GM18867 (cell line): ENCODE measurements at regions not wholly inside any gene's neighbourhood (a gene's known extent, or its start where the extent isn't known, plus 50 kb on each side); places are given as distances from the start of the nearest gene placed in this dataset.
A peak's percentile ranks its signal among the peaks of the same experiment; 100 is the strongest.

ENCODE experiments used
- ATAC-seq: cut with Tn5 transposase; IDR thresholded peaks from one replicate; pipeline ENCODE4 v1.9.1; 2021; ENCODE audit warnings: mild to moderate bottlenecking, moderate library complexity; ENCODE audit not compliant: unreplicated experiment

DNA sequence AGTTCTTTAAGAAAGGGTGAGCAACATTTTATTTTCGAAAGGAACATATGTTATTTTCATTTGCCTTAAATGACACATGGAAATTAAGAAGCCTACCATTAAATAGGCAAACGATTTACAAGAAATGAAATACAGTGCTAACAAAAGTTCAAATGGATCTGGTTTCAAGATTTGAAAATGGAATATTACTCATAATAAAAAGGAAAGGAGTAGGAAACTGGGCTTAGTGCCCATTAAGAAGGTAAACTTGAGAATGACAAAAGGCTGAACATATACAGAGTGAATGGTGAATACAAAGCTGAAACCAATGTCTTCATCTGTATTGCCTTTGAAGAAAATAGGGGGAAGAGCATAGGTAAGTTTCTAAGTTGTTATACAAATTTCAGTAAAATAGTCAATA is 974.2 kb upstream of the C9orf72 start:
- ATAC-seq, result no peak

DNA sequence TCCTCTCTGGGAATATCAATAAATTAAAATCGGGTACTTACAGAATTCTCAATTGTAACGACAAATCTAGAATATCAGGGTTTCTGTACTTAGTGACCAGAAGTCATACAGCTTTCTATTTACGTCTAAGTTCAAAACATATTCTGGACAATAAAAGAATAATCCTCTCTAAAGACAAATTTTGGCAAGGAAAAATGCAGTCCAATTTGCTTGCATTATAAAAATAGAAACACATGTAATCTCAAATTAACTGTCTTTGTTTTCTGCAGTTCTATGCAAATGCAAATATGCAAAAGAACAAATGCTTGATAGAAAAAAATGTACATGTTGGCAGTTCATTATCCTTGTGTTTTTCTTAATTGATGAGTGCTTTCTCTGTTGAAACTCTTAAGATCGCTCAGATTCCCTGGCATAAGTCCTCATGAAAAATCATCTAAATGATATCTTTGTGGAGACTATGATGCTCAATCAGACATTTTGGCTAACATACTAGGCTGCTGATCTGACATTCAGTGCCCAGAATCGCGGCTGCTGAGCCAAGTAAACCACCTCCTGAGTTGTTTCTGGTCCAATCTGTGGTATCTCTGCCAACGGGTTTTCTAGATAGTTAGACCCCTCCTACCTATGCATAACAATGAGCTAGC is 990.1 kb upstream of the C9orf72 start:
- ATAC-seq, result no peak

DNA sequence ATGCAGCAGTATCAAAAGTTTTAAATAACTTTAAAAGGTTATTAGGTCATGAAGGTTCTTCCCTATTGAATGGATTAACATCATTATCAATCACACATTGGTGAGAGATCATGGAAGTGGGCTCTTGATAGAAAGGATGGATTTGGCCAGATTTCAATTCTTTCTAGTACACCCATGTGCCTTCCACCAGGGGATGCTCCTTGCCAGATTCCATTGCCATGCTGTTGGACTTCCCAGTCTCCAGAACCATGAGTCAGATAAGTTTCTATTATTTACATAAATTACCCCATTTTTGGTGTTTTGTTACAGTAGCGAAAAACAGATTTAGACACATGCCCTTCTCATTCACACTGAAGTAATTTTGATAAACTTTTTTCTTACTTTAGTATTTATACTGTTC is 1010.6 kb upstream of the C9orf72 start:
- no peak for ATAC-seq

DNA sequence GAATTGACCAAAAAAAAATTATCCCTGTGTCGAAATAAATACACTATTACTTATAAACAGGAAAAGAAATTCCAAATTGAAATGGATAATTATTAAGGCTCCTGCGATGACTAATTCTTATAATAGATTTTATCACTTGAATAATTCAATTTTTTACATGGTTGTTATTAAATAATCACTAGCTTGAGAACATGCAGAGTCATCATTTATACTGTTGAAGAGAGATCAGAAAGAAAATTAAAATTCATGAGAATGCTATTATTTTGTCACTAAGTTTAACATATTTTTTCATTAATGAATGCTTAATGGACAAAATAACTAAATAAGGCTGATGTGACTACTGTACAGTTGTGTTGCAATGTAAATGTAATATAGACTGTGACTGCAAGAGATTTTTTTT is 1011.3 kb upstream of the C9orf72 start:
- ATAC-seq, result no peak

DNA sequence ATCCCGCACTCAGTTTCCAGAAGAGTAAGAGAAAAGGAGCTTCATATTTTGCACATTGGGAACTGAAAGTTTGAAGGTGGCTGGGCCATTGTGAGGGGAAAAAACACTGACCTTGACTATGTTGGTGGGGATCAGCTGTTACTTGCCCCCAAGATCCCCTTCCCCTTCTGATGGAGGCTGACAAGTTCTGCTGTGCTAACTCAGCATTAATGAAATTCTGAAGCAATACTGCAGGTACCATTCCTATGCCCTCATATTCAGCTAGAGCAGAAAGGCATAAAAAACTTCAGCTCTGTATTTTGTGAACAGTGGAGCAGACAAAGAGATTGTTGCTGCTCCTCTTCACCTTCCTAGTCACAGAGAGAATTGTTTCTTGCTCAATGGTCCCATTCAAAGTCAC is 1013.8 kb upstream of the C9orf72 start:
- no peak for ATAC-seq

DNA sequence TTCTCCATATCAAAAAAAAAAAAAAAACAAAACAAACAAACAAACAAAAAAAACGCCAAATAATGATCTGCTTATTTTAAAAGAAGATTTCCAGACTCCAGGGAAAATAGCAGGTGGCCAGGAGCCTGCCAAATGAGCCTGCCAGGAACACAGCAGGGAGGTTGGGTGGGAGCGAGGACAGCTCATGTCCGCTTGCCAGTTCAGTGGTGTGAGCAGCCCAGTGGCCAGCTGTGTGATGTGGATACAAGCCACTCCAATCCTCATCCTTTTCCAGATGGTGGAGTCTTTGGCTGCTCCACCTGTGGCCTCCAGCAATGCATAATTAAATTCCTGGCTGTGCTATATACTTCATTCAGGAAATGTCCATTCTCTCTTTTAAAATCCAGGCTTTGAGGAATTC is 1025.1 kb upstream of the C9orf72 start:
- ATAC-seq, result no peak

DNA sequence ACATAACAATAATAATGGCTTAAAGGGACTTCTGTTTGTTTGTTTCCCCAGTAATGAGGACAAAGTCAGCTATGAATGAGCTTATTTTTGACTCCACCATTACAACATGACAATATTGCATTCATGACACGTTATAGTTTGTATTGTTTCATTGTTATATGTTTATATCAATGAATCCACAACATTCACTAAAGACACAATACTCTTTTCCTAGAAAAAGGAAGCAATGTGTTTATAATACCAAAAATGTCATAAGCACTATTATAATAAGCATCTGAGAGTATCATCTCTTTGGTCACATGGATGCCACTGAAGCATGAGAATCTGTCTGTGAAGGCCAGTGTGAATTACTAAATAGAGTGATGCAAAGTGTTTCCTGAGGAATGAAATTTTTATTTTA is 1026.9 kb upstream of the C9orf72 start:
- ATAC-seq, result no peak

DNA sequence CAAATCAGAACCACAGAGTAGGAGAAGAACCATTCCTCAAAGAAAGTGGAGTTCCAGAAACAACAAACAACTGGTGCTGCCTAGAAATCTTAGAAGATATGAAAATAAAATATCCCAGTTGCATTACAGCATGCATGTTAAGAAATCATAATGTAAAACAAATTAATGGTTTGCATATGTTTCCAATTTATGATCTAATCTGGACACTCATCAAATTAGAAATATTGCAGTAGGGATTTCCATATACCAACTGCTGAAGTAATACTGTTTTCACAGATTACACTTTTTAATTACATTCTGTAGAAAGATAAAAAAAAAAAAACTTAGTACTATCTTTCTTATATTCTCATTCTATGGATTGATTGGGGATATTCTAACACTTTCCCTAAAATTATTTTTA is 1034.6 kb upstream of the C9orf72 start:
- no peak for ATAC-seq

DNA sequence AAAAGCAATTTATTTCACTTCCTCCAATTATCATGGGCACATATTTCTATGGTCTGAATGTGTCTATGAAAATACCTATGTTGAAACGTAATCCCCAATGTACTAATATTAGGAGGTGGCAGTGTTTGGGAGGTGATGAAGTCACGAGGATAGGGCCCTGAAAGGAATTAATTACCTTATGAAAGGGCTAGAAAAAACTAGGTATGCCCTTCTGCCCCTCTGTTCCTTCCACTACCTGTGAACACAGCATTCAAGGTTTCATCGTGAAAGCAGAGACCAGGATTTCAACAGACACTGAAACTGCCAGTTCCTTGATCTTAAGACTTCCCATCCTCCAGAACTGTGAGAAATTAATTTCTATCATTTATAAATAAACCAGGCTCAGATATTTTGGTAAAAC is 1037.1 kb upstream of the C9orf72 start:
- ATAC-seq, result no peak

DNA sequence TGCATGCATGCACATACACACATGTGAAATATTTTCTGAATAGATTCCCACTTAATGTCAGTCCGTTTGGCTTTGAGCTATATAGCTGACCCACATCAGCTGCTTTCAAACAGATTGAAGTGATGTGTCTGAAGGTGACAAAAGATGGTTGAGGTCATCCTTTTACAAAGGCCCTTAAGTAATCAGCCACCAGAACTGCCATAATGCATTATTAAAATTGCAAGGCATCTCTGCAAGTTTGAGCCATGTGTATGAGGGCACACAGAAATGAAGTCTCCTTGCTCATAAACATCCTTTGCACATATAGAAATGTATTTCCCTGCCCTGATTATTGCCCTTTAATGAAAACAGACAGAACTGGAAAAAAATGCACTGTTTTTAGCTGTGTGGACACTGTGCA is 1043.0 kb upstream of the C9orf72 start:
- ATAC-seq, result no peak

DNA sequence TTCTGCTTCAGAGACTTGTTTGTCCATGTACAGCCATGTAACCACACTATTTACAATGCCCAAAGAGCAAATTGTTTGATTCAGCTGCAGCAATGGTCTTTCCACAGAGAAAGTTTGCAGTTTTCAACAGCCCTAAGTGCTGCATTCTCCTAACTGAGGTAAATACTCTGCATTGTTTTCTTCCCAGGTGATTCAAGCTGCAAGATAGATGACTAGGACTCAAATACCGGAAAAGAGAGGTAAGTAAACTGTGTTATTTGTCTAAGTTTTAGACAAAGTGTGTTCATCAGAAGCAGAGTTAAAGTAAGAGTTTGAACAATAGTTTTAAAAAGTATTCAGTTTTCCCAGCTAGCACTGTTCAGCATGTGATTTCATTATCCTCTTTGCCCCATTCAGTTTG is 1046.7 kb upstream of the C9orf72 start:
- ATAC-seq, result no peak

DNA sequence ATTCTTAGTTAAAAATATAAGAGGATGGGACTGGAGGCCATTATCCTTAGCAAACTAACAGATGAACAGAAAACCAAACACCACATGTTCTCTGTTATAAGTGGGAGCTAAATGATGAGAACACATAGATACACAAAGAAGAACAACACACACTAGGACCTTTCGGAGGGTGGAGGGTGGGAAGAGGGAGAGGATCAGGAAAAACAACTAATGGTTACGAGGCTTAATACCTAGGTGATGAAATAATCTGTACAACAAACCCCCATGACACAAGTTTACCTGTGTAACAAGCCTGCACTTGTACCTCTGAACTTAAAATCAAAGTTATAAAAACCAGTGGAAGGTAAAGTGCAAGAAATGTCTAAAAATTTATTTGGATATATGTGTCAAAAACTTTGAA is 1047.4 kb upstream of the C9orf72 start:
- ATAC-seq, result no peak

DNA sequence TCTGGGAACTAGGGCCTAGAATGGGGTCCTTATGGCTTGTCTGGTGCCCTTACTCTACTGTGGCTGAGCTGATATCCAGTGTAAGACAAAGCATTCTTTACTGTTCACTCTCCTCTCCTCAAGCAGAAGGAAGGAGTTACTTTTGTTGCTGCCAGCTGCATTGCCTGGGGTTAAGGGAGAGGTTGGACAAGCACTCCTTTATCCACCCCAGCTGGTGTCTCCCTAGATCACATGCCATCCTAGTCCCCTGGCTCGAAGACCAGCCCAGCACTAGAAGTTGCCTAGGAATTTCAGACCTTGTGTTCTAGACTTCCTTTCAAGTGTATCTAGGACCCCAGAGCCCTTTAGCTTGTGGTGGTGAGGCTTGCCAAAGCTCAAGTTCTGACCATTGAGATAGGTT is 1051.5 kb upstream of the C9orf72 start:
- ATAC-seq, result no peak

DNA sequence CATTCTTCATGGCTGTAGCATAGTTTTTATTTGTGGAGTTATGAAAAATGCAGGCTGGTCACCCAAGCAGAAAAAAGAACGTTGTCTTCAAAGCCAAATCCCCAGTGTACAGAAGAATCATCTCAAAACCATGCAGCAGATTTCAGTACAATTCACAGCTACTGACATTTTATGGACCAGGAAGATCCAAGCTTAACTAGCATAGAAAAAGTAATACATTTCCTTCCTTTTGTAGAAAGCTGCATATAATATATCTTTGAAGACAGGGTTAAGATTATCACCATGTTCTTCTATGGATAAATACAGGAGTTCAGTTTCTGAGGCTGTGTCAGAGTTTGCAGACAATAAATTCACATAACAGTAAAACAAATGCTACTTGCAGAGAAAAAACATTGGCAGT is 1054.8 kb upstream of the C9orf72 start:
- no peak for ATAC-seq

DNA sequence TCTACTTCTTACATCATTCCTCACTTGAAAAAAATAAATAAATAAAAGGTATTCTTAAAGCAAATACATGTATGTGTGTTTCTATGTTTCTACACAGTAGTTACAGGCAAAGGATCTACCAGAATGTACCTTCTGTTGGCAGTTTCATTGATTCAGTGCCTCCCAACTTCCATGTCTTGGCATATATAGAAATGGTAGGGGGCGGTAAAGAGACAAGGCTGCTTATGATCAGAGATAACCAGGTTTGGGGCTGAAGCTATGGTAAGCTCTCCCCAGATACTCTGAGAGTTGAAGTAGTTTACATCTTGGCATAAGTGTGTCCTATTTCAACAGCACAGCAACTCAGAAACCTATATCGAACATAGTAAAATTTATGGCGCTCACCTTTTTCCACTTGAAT is 1075.4 kb upstream of the C9orf72 start:
- ATAC-seq, result no peak

DNA sequence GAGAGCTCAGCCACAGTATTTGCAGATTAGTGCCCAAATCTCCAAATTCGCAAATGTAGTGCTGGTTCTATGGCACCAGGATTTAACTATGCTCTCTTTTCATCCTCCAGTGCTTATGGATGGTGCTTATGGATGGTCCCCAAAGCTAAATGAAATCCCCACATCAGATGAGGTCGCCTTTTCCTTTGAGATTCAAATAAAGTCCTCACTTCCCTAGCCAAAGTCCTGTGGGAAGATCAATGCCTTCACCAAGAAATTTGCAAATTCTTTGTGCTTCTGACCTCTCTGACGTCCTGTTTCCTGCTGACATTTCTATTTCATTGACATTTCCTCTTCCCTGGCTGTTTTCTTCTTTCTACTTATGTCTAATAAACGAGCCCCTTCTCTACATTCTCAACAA is 1077.0 kb upstream of the C9orf72 start:
- no peak for ATAC-seq

DNA sequence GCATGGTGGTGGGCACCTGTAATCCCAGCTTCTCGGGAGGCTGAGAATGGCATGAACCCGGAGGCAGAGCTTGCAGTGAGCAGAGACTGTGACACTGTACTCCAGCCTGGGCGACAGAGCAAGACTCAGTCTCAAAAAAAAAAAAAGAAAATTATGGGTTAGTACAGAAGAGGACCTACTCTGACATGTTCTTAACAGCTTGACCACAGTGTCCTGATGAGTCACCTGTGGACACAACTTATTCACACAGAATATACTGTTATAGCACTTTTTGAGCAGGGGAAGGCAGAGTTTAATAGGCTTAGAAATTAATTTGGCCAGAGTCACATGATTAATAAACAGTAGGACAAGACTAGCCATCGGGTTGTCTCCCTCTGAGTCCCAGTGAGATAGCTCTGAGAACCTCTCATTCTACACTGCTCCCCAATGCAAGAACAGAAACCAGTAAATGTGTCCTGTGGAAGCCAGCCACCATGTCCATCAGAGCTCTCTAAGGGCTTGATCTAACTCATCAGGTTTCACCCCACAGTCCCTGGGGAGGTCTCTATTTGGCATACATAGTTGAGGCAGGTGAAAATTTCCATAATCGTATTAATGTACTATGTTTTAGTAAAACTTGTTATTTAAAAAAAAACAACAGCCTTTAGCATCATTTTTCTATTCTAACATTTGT is 1077.9 kb upstream of the C9orf72 start:
- ATAC-seq, result no peak

DNA sequence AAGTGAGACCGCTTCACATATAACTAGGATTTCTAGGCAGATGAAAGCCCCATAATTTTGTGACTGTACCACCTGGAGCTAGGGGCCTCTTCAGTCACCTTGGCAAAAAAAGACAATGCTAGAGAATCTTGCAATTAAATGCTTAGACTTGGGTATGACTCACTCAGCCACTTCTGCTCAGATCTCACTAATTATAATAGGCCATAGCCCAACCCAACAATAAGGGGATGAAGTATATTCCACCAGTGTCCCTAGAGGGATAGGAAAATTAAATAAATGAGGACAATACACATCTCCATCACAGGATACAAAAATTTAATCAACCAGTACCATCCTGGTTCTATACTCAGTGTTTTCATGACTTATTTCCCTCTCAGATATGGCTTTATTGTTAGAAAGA is 1079.9 kb upstream of the C9orf72 start:
- no peak for ATAC-seq

DNA sequence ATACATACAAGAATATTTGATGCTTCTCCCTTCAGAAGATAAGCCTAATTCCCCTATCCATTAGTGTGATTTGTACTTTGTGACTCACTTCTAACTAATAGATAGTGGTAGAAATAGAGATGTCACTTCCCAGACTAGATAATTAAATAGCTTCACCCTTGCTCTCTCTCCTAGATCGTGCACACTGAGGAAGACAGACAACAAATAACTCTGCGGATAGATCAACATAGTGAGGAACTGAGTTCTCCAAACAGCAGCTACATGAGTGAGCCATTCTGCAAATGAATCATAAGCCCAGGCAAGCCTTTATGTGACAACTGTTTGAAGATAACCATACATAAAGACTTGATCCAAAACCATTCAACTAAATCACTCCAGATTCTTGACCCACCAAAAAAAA is 1083.4 kb upstream of the C9orf72 start:
- no peak for ATAC-seq

DNA sequence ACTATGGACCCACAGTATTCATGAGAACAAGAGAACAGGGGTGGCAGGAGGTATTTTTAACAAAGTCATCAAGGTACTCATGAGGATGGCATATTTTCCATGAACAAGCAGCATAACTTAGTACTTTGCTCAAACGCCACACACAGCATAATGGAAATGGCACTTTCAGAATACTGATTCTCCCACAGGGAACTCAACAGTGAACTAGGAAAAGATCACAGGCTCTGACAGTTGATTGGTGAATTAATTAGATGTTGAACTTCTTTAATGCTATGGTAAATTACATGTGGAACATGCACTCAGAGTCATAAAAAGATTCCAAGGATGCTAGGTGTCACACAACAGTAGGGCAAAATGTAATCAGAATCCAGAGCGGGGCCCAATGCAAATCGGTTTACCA is 1088.6 kb upstream of the C9orf72 start:
- ATAC-seq, result no peak

DNA sequence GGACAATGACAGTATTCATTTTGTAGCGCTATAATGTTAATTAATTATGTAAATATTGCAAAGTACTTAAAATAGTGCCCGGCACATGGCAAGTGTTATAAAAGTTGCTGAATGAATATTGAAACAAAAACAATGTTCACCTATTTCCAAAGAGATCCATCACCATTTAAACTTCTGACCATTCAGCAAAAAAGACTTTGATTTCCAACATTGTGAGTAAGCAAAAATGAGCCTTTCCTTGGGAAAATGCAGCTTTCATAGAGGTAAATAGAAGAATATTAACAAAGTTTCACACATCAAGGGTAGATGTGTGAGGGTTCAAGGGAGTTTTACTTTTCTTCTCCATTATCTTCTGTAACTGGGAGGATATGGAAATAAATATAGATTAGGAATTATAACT is 1089.4 kb upstream of the C9orf72 start:
- ATAC-seq, result no peak

DNA sequence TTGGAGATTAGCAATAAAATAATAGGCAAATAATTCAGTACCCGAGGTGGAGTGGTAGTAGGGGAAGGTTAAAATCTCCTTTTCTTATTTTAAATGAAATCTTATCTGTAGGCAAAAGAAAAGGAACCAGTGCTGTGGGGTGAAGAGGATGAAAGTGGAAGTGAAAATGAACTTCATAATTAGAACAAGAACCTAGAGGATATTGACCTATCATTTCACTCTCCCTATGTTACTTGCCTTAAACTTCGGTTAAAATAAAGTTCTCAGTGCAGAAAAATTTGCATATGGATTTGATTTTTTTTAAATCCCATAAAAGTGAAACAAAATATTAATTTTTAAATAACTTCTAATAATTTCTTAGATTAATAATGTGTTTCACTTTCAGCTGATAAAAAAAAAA is 1094.9 kb upstream of the C9orf72 start:
- peak; percentile 86 for ATAC-seq

DNA sequence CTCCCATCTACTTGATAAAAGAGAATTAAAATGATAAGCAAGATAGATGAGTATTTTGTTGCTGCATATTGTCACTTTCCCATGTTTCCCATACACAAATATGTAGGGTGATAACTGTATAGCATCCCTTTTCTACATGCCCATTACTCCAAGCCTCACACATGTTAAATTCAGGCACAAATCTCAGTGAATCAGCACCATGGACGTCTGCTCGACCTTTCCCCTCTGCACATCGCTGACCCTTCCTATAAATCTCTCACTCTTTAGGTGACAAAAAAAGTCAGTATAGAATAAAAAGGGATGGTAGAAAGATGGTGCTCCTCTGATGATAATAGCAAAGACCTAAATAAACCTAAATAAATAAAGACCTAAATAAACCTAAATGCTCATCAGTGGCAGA is 1097.7 kb upstream of the C9orf72 start:
- no peak for ATAC-seq
